SK-N-MC (cell line): ENCODE measurements at regions not wholly inside any gene's neighbourhood (a gene's known extent, or its start where the extent isn't known, plus 50 kb on each side); places are given as distances from the start of the nearest gene placed in this dataset.

Experiments used
- EZH2 ChIP-seq: fragments of 200-600 bp; sonication (generic); IDR thresholded peaks from one replicate; pipeline ENCODE4 v1.6.1; 2017; ENCODE audit warnings: antibody characterized with exemption
- FOXP2 ChIP-seq: optimal IDR thresholded peaks from 2 replicates; pipeline ENCODE3; 2011; ENCODE audit warnings: mild to moderate bottlenecking, moderate library complexity; ENCODE audit not compliant: insufficient read depth; ENCODE audit errors: extremely low read length, control extremely low read depth
- POLR2AphosphoS5 ChIP-seq: IDR thresholded peaks from 2 replicates; pipeline ENCODE4 v1.6.1; 2012; ENCODE audit warnings: mild to moderate bottlenecking, low read depth, low read length, borderline replicate concordance

- TF ChIP-seq POLR2AphosphoS5 (no peak), EZH2 (no peak), FOXP2 (no peak)
Measured at GRCh38 chr13:50285283-50285682, 270.0 kb downstream of the KCNRG start.
